AG04450 (cell line): ENCODE measurements at regions not wholly inside any gene's neighbourhood (a gene's known extent, or its start where the extent isn't known, plus 50 kb on each side); places are given as distances from the start of the nearest gene placed in this dataset.
"Not testable (repeated sequence)": the region's sequence is repeated elsewhere in the genome, so short reads cannot be mapped to it uniquely, and the experiment has no call there.

Source experiments
- CTCF ChIA-PET: fragments of 300-600, 350-600 bp; formaldehyde crosslinking; extraction: SDS; loops from one replicate; lab custom pipeline; 2022; ENCODE audit warnings: antibody characterized with exemption, inconsistent platforms; lab: Charles Lee
- POLR2A ChIA-PET: fragments of 350-600 bp; formaldehyde crosslinking; extraction: SDS; loops from one replicate; lab custom pipeline; 2021; ENCODE audit warnings: antibody characterized with exemption, inconsistent platforms; lab: Yijun Ruan, JAX
- DNase-seq: peaks from one replicate; pipeline ENCODE4 v3.0.0-alpha.2; 2011; ENCODE audit warnings: low read depth, low spot score
- H3K27ac ChIP-seq: one replicate; pipeline ENCODE4 v1.5.1; 2012; ENCODE audit warnings: low read depth, low read length, control low read depth
- H3K27me3 ChIP-seq: one replicate; pipeline ENCODE4 v1.6.0; 2012; ENCODE audit warnings: low read length; ENCODE audit not compliant: control insufficient read depth, insufficient read depth
- H3K4me3 ChIP-seq: 2 replicates; pipeline ENCODE4 v1.5.1; 2011; ENCODE audit warnings: mild to moderate bottlenecking, low read depth, low read length, control low read depth
- H3K9me3 ChIP-seq: 2 replicates; pipeline ENCODE4 v1.5.1; 2012; ENCODE audit warnings: low read length; ENCODE audit not compliant: control insufficient read depth, insufficient read depth
- CTCF ChIP-seq: IDR thresholded peaks from 2 replicates; pipeline ENCODE4 v1.5.1; 2011; ENCODE audit warnings: low read depth, low read length, control low read depth, inconsistent platforms

GRCh38 chr3:104214277-104214676 is 1152.4 kb upstream of the ALCAM start:
- no peak overlapping the region for H3K4me3 ChIP-seq
- TF ChIP-seq CTCF: no peak
- POLR2A ChIA-PET: no interaction called here
- H3K9me3 ChIP-seq: no peaks in the 10 kb centered on the region
- H3K27me3 ChIP-seq: no peaks in the 10 kb centered on the region
- DNase-seq: no peak
- CTCF ChIA-PET: no interaction called here
- H3K27ac ChIP-seq: no peak overlapping the region

- no peak for TF ChIP-seq CTCF
- Histone ChIP-seq H3K27ac (no peak overlapping the region), H3K27me3 (no peaks in the 10 kb centered on the region), H3K4me3 (no peak overlapping the region), H3K9me3 (no peaks in the 10 kb centered on the region)
- ChIA-PET POLR2A (no interaction called here), CTCF (no interaction called here)
- DNase-seq: no peak
Observed at GRCh38 chr3:104214937-104215336, 1151.8 kb upstream of the ALCAM start.

GRCh38 chr3:104219046-104219445 is 1147.7 kb upstream of the ALCAM start:
- CTCF ChIA-PET: not testable (repeated sequence)

GRCh38 chr3:104234442-104235194 is 1132.1 kb upstream of the ALCAM start:
- POLR2A ChIA-PET: no interaction called here
- CTCF ChIA-PET: no interaction called here
- TF ChIP-seq CTCF: no peak

More at GRCh38 chr3:104219046-104219445, 1147.7 kb upstream of the ALCAM start:
- H3K9me3 ChIP-seq, H3K27ac ChIP-seq, POLR2A ChIA-PET, H3K27me3 ChIP-seq, DNase-seq, H3K4me3 ChIP-seq: not testable (repeated sequence)

GRCh38 chr3:104244680-104245220 is 1122.0 kb upstream of the ALCAM start:
- TF ChIP-seq CTCF: no peak
- CTCF ChIA-PET: no interaction called here
- H3K27ac ChIP-seq: no peak overlapping the region

More at GRCh38 chr3:104234442-104235194, 1132.1 kb upstream of the ALCAM start:
- no peaks in the 10 kb centered on the region for H3K27me3 ChIP-seq
- H3K9me3 ChIP-seq: no peaks in the 10 kb centered on the region
- DNase-seq: no peak
- no peak overlapping the region for H3K4me3 ChIP-seq
- H3K27ac ChIP-seq: no peak overlapping the region

More at GRCh38 chr3:104244680-104245220, 1122.0 kb upstream of the ALCAM start:
- POLR2A ChIA-PET: no interaction called here
- H3K27me3 ChIP-seq: no peaks in the 10 kb centered on the region
- no peak overlapping the region for H3K4me3 ChIP-seq
- DNase-seq: no peak
- no peaks in the 10 kb centered on the region for H3K9me3 ChIP-seq
